ENCODE measurements at regions not wholly inside any gene's neighbourhood (a gene's known extent, or its start where the extent isn't known, plus 50 kb on each side); places are given as distances from the start of the nearest gene placed in this dataset.
"Not testable (repeated sequence)": the region's sequence is repeated elsewhere in the genome, so short reads cannot be mapped to it uniquely, and the experiment has no call there.

DNA sequence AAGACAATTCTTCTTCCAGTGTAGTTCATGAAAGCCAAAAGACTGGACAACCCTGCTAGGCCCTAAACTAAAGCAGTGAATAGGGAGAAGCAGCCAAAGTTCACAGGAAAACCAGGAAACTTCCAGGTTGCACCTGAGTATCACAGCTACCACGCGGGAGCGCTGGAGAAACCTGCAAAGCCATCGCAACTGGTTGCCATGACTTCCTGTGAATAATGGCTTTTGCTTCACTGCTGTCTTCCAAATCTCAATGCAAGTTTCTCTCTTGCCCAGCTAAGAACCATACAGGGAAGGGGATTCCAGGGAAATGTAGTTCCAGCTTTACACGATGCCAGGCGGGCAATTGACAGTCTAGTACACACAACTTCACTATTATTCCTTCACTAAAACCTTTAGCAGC is 114.1 kb downstream of the GXYLT1 start:
- no peak for DNase-seq

DNA sequence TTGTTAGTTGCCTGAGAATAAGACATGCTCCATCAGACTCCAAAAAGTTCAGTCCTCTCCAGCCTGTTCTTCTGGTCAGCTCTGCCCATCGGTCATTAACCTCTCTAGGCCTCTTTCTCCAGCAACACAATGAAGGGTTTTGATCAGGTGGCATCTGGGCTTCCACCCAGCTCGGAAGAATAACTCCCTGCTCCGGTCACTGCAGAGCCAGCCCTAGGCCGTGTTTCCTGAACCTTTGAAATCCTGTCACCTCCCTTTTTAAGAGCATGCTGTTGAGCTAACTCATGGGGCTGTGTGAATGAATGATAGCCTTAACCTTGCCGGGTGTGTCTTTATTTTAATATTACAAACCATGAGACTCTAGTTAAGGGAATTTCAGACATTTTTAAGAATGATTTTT is 117.1 kb downstream of the GXYLT1 start:
- no peak for DNase-seq

DNA sequence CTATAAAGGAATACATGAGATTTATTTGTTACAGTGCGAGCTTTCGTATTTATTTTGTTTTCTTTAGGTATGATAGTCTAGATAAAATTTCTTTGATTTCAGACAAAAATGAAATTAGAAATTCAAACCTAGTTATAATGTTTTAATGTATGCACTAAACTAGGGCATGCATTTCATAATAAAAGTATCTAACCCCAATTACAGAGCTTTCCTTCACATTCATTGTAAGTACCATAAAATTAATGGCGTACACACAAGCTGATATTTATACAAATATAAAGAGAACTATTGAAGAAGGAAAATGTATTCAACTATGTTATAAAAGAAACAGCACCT is 120.2 kb downstream of the GXYLT1 start:
- no peak for DNase-seq

DNA sequence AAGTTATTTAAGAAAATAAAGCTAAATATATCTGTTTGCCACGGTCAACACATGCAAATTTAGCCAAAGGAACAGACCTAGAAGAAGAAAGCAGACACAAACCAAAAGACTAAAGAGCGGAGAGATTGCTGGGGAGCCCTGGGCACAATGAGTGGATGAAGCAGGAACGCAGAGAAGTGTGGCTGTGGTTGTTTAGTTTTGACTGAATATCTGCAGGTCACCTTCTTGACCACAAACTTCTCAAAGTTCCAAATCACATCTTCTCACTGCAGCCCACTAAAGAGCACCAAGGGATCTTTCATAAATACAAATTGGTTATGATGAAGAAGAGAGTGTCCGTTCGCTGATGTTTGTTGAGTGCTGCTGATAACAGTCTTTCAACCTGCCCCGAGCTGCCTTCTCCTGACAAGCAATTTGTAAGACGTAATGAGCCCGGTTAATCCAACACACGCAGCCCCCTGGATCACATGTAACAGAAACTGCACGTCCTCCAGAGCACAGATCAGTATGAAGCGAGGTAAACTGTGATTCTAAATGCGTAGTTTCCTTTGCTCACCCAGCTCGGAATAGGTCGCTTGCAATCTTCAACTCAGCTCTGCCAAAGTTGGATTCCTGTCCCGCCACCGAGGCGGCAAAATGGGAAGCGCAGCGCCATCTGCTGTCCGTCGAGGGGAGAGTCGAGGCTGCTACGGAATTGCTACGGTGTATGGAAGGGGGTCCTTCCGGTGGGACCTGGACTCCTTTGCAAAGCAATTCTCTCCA is 120.8 kb downstream of the GXYLT1 start:
- peak; percentile 56 for DNase-seq

DNA sequence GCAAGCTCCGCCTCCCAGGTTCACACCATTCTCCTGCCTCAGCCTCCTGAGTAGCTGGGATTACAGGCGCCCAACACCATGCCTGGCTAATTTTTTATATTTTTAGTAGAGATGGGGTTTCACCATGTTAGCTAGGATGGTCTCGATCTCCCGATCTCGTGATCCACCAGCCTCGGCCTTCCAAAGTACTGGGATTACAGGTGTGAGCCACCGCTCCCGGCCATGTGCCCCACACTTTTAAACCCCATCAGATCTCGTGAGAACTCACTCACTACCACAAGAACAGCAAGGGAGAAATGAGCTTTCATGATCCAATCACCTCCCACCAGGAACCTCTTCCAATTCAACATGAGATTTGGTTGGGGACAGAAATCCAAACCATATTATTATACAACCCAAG is 122.7 kb downstream of the GXYLT1 start:
- DNase-seq: not testable (repeated sequence)

- no peak for DNase-seq
Observed at GRCh38 chr12:42021469-42021868, 123.2 kb downstream of the GXYLT1 start.

- DNase-seq: no peak
Observed at GRCh38 chr12:42020226-42020625, 124.4 kb downstream of the GXYLT1 start.

DNA sequence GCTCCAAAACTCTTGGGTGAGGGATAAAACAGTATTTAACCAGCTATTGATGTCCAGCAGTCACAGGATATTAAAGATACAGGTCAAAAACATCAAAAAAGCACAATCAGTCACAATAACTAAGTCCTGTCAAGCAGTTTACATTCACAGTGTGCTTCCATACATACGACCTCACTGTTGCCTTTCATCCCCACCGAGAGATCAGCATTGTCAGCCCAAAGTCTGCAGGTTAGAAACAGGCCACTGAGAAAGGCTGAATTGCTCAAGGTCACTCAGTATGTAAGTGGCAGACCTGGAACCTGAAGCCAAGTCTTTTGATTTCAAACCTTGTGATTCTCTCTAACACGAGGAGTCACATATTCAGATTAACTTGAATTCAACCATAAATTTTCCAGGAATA is 124.9 kb downstream of the GXYLT1 start:
- DNase-seq: no peak

- no peak for DNase-seq
Observed at GRCh38 chr12:42017051-42017450, 127.6 kb downstream of the GXYLT1 start.

DNA sequence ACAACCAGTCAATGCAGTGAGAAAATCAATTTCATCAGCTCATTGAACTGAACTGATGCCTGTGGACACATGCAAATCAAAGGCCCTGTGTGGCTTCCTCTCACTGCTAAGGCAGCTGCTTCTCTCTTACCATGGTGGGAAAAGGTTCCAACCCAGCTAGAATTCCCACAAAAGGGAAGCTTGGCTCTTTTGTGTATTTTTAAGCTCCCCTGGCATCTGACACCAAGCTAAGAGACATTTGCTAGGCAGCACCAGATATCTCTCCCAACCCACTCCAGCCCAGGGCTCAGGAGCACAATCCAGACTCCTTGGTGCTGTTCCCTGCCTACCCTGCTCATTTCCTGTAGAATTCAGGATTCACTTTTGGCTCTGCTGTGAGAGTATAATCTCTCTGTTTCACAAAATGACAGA is 129.6 kb downstream of the GXYLT1 start:
- no peak for DNase-seq

DNA sequence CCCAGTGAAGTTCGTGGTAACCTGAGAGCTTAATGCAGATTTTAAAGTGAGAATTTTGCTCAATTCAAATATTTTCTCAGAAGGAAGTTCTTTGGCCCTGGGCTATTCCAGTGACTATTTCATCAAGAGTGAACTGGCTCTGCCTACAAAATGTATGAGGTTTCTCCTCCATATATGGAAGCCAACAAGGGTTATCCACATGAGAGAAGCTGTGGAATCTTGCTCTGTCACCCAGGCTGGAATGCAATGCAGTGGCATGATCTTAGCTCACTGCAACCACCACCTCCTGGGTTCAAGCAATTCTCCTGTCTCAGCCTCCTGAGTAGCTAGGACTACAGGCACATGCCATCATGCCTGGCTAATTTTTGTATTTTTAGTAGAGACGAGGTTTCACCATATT is 132.2 kb downstream of the GXYLT1 start:
- not testable (repeated sequence) for DNase-seq

DNA sequence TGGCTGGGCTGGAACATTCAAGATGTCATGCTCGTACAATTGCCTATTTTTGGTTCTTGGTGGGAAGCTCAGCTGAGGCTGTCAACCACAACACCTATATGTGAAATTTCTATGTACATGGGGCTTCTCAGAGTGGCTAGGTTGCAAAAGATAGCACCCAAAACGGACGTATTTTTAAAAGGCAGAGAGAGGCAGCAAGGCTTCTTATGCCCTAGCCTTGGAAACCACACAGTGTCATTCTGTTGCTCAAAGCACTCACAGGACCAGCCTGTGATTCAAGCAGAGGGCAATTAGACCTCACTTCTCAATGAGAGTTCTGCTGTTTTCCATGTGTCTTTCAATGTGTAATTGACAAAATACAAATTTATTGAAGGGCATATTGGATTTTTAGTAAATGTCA is 134.0 kb downstream of the GXYLT1 start:
- DNase-seq: no peak

DNA sequence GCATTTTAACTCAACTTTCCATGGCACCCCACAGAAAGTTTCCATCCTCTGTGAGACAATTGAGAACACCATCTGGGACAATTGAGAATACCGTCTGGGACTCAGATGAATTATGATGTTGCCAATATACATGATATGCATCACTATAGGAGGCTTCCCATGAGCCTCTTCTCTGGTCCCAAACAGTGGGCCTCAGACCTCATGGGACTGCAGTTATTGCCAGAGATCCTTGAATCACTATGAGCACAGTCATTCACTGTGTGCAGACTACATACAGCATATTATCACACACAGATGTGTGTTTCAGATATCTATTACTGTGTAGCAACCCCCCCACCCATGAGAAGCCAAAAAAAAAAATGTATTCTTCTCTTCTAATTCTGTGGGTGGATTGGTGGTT is 134.4 kb downstream of the GXYLT1 start:
- no peak for DNase-seq

GRCh38 chr12:42008996-42009395 is 135.7 kb downstream of the GXYLT1 start:
- DNase-seq: no peak

DNA sequence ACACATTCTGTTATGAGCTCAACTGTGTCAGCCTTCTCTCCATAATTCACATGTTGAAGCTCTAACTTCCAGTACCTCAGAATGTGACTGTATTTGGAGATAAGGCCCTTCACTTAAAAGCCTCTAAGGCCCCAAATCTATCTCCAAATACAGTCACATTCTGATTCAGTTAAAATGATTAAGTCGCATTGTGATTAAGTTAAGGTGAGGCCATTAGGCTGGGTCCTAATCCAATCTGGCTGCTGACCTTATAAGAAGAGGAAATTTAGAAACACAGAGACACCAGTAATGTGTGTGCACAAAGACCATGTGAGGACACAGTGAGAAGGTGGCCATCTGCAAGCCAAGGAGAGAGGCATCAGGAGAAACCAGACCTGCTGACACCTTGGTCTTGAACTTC is 141.6 kb downstream of the GXYLT1 start:
- DNase-seq: no peak

DNA sequence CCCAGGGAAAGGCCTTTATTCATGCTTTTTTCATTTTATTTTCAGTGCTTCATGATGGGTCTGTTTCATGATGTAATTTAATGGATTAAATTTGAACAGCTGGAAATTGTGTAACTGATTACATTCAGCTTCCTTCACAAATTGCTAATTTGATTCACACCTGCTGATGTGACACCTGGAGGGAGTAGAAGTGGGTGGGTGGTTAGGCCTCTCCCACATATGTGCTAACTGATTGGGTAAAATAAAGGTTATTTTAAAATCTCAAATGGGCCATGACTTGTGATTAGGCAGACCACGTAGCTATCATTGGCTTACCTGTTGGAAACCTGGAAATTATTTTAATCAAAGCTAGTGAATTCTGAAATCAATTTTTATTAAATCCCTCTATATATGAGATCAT is 142.1 kb downstream of the GXYLT1 start:
- DNase-seq: no peak

DNA sequence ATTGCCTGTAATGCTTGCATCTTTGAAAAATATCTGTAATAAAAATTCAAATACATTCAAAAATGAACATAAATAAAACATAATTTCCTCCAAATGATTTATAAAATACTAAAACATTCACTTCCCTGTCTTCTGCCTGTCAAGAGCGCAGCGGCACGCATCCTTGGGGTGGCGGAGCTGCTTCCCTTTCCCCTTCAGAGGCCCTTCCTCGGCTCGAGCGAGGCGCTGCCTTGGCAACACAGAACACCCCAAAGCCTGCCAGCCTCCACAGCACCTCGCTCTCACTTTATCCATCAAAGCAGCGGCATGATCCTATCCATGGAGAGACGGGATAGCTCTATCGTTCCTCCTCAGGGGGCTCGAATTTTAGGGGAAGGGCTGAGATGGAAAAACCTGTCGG is 146.2 kb downstream of the GXYLT1 start:
- no peak for DNase-seq

- no peak for DNase-seq
Observed at GRCh38 chr12:41993283-41993682, 151.4 kb downstream of the GXYLT1 start.

DNA sequence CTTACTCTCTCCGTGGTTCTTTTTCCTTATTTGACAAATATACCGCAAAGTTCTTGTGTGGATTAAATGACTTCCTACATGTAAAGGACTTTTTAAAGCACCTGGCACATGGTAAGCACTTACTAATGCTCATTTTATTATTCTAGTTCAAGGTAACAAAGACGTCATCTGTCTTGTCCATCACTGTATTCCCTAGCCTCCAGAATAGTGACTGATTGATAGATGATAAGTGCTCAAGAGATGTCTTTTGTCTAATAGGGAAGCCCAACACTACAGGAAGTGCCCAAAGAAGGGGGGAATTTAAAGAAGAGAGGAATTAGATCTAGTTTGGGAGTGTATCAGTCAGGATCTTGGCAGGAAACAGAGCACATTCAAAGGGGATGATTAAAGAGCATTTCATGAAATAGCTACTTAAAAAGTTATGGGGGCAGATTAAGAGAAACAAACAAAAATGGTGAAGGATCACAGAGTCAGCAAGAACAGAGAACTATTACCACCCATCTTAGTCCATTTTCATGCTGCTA is 151.9 kb downstream of the GXYLT1 start:
- DNase-seq: no peak

DNA sequence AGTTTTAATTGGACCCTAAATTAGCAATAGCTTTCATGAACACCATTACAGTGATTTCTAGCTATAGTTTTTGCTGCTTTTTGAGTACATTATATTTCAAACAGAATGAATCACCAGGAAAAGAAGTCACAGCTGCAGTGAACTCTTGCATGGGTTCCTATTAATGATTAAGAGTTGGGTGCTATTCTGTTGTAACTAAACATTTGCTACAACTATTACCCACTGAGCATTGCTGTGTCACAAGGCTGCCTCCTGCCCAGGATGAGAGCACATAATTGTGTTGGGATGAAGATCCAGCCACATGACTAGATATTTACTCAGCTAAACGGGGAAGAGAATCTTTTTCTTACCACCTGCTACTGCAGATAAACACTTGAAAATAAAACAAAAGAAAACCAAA is 152.7 kb downstream of the GXYLT1 start:
- DNase-seq: no peak

- DNase-seq: no peak
Observed at GRCh38 chr12:41988715-41989114, 156.0 kb downstream of the GXYLT1 start.

GRCh38 chr12:41986513-41986912 is 158.2 kb downstream of the GXYLT1 start:
- DNase-seq: not testable (repeated sequence)

DNA sequence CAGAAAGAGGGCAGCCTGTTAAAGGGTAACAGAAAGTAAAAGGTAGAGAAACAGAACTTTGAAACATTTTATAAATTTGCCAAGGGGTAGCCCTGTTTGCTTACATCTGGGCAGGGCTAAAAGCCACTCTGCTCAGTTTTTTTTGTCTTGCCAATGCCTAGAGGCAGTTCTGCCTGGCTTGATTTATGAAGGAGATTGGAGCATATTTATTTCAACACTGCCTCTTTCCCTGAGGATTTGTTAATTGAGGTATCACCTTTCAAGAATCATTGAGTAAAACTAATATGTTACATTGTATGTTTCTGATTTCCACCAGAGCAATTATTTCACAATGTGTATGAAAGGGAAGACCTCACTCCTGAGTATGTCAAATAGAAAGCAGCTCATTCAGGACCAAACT is 160.8 kb downstream of the GXYLT1 start:
- DNase-seq: no peak

GRCh38 chr12:41983394-41983793 is 161.3 kb downstream of the GXYLT1 start:
- DNase-seq: no peak

DNA sequence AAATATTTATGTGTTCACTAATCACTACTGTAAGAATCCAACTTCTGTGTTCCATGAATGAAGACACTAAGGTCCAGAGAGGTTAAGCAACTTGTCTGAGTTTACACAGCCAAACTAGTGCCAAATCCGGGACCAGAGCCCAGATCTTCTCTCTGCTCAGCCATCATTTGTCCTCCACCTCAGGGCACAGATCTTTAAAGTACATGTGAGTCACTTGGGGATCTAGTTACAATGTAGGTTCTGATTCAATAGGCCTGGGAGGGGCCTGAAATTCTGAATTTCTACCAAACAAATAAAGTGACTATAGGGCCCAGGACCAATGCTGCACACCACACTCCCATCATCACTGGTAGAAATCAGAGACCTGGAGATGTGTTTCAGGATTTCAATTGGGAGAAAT is 162.9 kb downstream of the GXYLT1 start:
- no peak for DNase-seq
